ENCODE measurements at regions not wholly inside any gene's neighbourhood (a gene's known extent, or its start where the extent isn't known, plus 50 kb on each side); places are given as distances from the start of the nearest gene placed in this dataset.
A peak's percentile ranks its signal among the peaks of the same experiment; 100 is the strongest.

DNA sequence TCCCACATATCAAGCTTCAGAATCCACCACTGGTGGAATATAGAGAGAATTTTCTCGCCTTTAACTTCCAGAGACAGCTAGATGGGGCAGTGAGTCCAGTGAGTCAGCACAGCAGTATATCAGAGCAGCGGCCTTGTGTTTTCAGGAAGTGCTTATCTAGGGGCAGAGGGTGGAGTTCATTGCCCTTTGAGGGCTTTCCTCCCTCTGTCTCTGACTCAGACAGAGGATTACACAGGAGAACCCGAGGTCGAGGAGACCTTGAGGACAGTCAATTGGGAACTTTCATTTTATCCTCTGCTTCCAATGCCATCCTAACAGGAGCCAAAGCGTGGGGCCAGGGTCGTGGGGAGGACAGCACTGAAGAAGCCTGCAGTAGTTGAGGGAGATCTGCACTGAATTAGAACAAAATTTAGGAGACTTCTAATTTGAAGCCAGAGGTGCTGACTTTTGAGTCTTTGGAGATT lies 109.6 kb upstream of the UMPS start (continued):
- TF ChIP-seq, protein P1, sequence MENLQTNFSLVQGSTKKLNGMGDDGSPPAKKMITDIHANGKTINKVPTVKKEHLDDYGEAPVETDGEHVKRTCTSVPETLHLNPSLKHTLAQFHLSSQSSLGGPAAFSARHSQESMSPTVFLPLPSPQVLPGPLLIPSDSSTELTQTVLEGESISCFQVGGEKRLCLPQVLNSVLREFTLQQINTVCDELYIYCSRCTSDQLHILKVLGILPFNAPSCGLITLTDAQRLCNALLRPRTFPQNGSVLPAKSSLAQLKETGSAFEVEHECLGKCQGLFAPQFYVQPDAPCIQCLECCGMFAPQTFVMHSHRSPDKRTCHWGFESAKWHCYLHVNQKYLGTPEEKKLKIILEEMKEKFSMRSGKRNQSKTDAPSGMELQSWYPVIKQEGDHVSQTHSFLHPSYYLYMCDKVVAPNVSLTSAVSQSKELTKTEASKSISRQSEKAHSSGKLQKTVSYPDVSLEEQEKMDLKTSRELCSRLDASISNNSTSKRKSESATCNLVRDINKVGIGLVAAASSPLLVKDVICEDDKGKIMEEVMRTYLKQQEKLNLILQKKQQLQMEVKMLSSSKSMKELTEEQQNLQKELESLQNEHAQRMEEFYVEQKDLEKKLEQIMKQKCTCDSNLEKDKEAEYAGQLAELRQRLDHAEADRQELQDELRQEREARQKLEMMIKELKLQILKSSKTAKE (CRISPR knock-in tag; IDR thresholded peaks at IDR 0.05; ENCODE audit: borderline replicate concordance) = peak; percentile 98
- TF ChIP-seq ZBTB3 (CRISPR knock-in tag; IDR thresholded peaks at IDR 0.05; ENCODE audit: borderline replicate concordance, low read depth) = peak; percentile 98; the same call in 1 of the 2 replicates
- TF ChIP-seq MEIS1 (CRISPR knock-in tag; IDR thresholded peaks at IDR 0.05; ENCODE audit: borderline replicate concordance) = peak; percentile 32; the same call in 1 of the 2 replicates
- peak; percentile 67 for TF ChIP-seq GATAD1 (CRISPR knock-in tag; IDR thresholded peaks at IDR 0.05)
- TF ChIP-seq, protein P2, sequence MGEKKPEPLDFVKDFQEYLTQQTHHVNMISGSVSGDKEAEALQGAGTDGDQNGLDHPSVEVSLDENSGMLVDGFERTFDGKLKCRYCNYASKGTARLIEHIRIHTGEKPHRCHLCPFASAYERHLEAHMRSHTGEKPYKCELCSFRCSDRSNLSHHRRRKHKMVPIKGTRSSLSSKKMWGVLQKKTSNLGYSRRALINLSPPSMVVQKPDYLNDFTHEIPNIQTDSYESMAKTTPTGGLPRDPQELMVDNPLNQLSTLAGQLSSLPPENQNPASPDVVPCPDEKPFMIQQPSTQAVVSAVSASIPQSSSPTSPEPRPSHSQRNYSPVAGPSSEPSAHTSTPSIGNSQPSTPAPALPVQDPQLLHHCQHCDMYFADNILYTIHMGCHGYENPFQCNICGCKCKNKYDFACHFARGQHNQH (CRISPR knock-in tag; IDR thresholded peaks at IDR 0.05) = peak; percentile 87
- TF ChIP-seq ZMYM2 (CRISPR knock-in tag; IDR thresholded peaks at IDR 0.05) = peak; percentile 78
- TF ChIP-seq HMG20A (CRISPR knock-in tag; IDR thresholded peaks at IDR 0.05; ENCODE audit: borderline replicate concordance) = peak; percentile 97; the same call in 1 of the 2 replicates
- TF ChIP-seq DNMT1 (CRISPR knock-in tag; IDR thresholded peaks at IDR 0.05) = no peak
- peak; percentile 91 for TF ChIP-seq ZNF430 (CRISPR knock-in tag; IDR thresholded peaks at IDR 0.05)
- peak; percentile 94 for TF ChIP-seq ELF3 (CRISPR knock-in tag; IDR thresholded peaks at IDR 0.05)
- TF ChIP-seq FOSL2 (CRISPR knock-in tag; IDR thresholded peaks at IDR 0.05) = peak; percentile 99
- TF ChIP-seq ERF (CRISPR knock-in tag; IDR thresholded peaks at IDR 0.05) = peak; percentile 98
- TF ChIP-seq ZNF788 (CRISPR knock-in tag; IDR thresholded peaks at IDR 0.05; ENCODE audit: borderline replicate concordance) = peak; percentile 89; the same call in 1 of the 2 replicates
- peak; percentile 30 for TF ChIP-seq STAG1 (CRISPR knock-in tag; IDR thresholded peaks at IDR 0.05)
- TF ChIP-seq TBX2 (CRISPR knock-in tag; IDR thresholded peaks at IDR 0.05; ENCODE audit: borderline replicate concordance) = peak; percentile 92
- TF ChIP-seq, protein P3, sequence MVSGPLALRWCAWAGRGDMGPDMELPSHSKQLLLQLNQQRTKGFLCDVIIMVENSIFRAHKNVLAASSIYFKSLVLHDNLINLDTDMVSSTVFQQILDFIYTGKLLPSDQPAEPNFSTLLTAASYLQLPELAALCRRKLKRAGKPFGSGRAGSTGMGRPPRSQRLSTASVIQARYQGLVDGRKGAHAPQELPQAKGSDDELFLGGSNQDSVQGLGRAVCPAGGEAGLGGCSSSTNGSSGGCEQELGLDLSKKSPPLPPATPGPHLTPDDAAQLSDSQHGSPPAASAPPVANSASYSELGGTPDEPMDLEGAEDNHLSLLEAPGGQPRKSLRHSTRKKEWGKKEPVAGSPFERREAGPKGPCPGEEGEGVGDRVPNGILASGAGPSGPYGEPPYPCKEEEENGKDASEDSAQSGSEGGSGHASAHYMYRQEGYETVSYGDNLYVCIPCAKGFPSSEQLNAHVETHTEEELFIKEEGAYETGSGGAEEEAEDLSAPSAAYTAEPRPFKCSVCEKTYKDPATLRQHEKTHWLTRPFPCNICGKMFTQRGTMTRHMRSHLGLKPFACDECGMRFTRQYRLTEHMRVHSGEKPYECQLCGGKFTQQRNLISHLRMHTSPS (CRISPR knock-in tag; IDR thresholded peaks at IDR 0.05; ENCODE audit: low read depth) = peak; percentile 54; the same call in 1 of the 2 replicates
- TF ChIP-seq RXRB (CRISPR knock-in tag; IDR thresholded peaks at IDR 0.05; ENCODE audit: borderline replicate concordance) = peak; percentile 99
- TF ChIP-seq RFXANK (CRISPR knock-in tag; IDR thresholded peaks at IDR 0.05) = 0 out of 2 replicates have a peak, but pooled peaks have one; percentile 67
- TF ChIP-seq FOXK1 (CRISPR knock-in tag; IDR thresholded peaks at IDR 0.05; ENCODE audit: borderline replicate concordance, low read depth) = peak; percentile 95
- peak; percentile 68; the same call in 1 of the 2 replicates for TF ChIP-seq SIX4 (CRISPR knock-in tag; IDR thresholded peaks at IDR 0.05)
- TF ChIP-seq, protein P4, sequence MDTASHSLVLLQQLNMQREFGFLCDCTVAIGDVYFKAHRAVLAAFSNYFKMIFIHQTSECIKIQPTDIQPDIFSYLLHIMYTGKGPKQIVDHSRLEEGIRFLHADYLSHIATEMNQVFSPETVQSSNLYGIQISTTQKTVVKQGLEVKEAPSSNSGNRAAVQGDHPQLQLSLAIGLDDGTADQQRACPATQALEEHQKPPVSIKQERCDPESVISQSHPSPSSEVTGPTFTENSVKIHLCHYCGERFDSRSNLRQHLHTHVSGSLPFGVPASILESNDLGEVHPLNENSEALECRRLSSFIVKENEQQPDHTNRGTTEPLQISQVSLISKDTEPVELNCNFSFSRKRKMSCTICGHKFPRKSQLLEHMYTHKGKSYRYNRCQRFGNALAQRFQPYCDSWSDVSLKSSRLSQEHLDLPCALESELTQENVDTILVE (CRISPR knock-in tag; IDR thresholded peaks at IDR 0.05) = 0 out of 2 replicates have a peak, but pooled peaks have one; percentile 40
- TF ChIP-seq, protein P5, sequence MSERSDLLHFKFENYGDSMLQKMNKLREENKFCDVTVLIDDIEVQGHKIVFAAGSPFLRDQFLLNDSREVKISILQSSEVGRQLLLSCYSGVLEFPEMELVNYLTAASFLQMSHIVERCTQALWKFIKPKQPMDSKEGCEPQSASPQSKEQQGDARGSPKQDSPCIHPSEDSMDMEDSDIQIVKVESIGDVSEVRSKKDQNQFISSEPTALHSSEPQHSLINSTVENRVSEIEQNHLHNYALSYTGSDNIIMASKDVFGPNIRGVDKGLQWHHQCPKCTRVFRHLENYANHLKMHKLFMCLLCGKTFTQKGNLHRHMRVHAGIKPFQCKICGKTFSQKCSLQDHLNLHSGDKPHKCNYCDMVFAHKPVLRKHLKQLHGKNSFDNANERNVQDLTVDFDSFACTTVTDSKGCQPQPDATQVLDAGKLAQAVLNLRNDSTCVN (CRISPR knock-in tag; IDR thresholded peaks at IDR 0.05; ENCODE audit: borderline replicate concordance) = peak; percentile 66
- 0 out of 2 replicates have a peak, but pooled peaks have one; percentile 49 for TF ChIP-seq ZNF547 (CRISPR knock-in tag; IDR thresholded peaks at IDR 0.05)
- TF ChIP-seq SUZ12 (IDR thresholded peaks at IDR 0.05; ENCODE audit: low read depth, low read length) = no peak
- no peak for TF ChIP-seq GTF2F1 (IDR thresholded peaks at IDR 0.05; ENCODE audit: low read length)

Data from HepG2 (cell line).